ENCODE measurements at regions not wholly inside any gene's neighbourhood (a gene's known extent, or its start where the extent isn't known, plus 50 kb on each side); places are given as distances from the start of the nearest gene placed in this dataset.

- no peak for DNase-seq
Measured at GRCh38 chr2:471560-471959, 183.7 kb upstream of the ALKAL2 start.

GRCh38 chr2:469514-469913 lies 181.6 kb upstream of the ALKAL2 start:
- no peak for DNase-seq

GRCh38 chr2:468648-469336 lies 180.9 kb upstream of the ALKAL2 start:
- no peak for DNase-seq

GRCh38 chr2:467892-468647 lies 180.2 kb upstream of the ALKAL2 start:
- no peak for DNase-seq

GRCh38 chr2:467543-467891 lies 179.6 kb upstream of the ALKAL2 start:
- DNase-seq, result no peak

- DNase-seq, result no peak
Measured at GRCh38 chr2:467101-467500, 179.2 kb upstream of the ALKAL2 start.

GRCh38 chr2:464562-465309 lies 176.8 kb upstream of the ALKAL2 start:
- DNase-seq, result no peak

- no peak for DNase-seq
Measured at GRCh38 chr2:460861-461260, 173.0 kb upstream of the ALKAL2 start.

- no peak for DNase-seq
Measured at GRCh38 chr2:459931-460330, 172.0 kb upstream of the ALKAL2 start.

- no peak for DNase-seq
Measured at GRCh38 chr2:458425-458815, 170.5 kb upstream of the ALKAL2 start.

GRCh38 chr2:457792-458424 lies 170.0 kb upstream of the ALKAL2 start:
- no peak for DNase-seq

- no peak for DNase-seq
Measured at GRCh38 chr2:457262-457661, 169.4 kb upstream of the ALKAL2 start.

- no peak for DNase-seq
Measured at GRCh38 chr2:455913-456312, 168.0 kb upstream of the ALKAL2 start.

- no peak for DNase-seq
Measured at GRCh38 chr2:455015-455705, 167.3 kb upstream of the ALKAL2 start.

GRCh38 chr2:453132-453531 lies 165.2 kb upstream of the ALKAL2 start:
- DNase-seq, result no peak

GRCh38 chr2:451495-451894 lies 163.6 kb upstream of the ALKAL2 start:
- DNase-seq, result no peak

GRCh38 chr2:449246-450067 lies 161.6 kb upstream of the ALKAL2 start:
- no peak for DNase-seq

- DNase-seq, result no peak
Measured at GRCh38 chr2:447902-448665, 160.2 kb upstream of the ALKAL2 start.

- no peak for DNase-seq
Measured at GRCh38 chr2:446963-447530, 159.2 kb upstream of the ALKAL2 start.

GRCh38 chr2:446303-446874 lies 158.5 kb upstream of the ALKAL2 start:
- no peak for DNase-seq
